ENCODE measurements at regions not wholly inside any gene's neighbourhood (a gene's known extent, or its start where the extent isn't known, plus 50 kb on each side); places are given as distances from the start of the nearest gene placed in this dataset.

DNA sequence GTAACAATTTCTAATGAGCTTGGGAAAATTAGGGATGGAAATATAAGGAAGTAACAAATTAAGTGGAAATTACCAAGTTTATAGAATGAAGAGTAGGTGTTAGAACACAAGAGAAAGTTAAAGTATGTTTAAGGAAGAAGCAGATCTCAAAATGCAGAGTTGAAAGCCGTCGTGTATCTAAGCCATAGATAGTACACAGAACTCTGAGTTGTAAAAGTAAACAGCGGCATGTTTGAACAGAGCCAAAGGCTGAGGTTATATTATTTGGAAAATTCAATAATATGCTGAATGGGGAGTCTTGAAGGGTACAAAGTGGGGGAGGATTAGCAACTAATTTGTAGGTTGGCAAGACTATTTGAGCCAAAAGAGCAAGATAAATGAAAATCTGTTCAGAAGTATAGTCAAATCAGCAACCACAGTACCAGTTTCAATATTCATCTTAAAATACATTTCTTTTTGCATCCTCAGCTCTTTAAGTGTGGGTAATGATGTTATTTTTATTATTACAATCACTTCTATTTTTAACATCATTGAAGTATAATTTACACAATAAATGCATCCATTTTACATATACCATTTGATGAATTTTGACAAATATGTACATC lies 594.8 kb upstream of the ANO3 start:
- Histone ChIP-seq H4K20me1 (ENCODE audit: control insufficient read depth, extremely low read depth, insufficient read depth, low read length) (no peaks in the 10 kb centered on the region), H3K27ac (ENCODE audit: insufficient read depth, low read length) (no peak overlapping the region), H3K4me3 (replicated peaks in 1 of 4; ENCODE audit: control extremely low read depth in 1 of 4, insufficient read depth in 1 of 4, low read depth in 3 of 4, low read length in 4 of 4) (no peak overlapping the region), H3K27me3 (ENCODE audit: control insufficient read depth, insufficient read depth, low read length) (no peaks in the 10 kb centered on the region), H3K9ac (ENCODE audit: insufficient read depth, low read length) (no peak overlapping the region), H3K4me2 (ENCODE audit: extremely low read depth, insufficient read depth, low read length) (no peak overlapping the region), H3K36me3 (ENCODE audit: control insufficient read depth, insufficient read depth, low read length) (no peaks in the 10 kb centered on the region), H3K4me1 (ENCODE audit: control insufficient read depth, extremely low read depth, insufficient read depth, low read length) (no peaks in the 10 kb centered on the region), H3K79me2 (ENCODE audit: control insufficient read depth, insufficient read depth, low read length) (no peaks in the 10 kb centered on the region), H2AFZ (ENCODE audit: low read length) (no peak overlapping the region), H3K9me3 (ENCODE audit: control insufficient read depth, insufficient read depth, low read depth, low read length) (no peaks in the 10 kb centered on the region)
- no peak for DNase-seq (ENCODE audit: low read depth in 2 of 2)
- TF ChIP-seq EZH2 (IDR thresholded peaks at IDR 0.05; ENCODE audit: low read length, missing control alignments): no peak
- TF ChIP-seq, protein P1, sequence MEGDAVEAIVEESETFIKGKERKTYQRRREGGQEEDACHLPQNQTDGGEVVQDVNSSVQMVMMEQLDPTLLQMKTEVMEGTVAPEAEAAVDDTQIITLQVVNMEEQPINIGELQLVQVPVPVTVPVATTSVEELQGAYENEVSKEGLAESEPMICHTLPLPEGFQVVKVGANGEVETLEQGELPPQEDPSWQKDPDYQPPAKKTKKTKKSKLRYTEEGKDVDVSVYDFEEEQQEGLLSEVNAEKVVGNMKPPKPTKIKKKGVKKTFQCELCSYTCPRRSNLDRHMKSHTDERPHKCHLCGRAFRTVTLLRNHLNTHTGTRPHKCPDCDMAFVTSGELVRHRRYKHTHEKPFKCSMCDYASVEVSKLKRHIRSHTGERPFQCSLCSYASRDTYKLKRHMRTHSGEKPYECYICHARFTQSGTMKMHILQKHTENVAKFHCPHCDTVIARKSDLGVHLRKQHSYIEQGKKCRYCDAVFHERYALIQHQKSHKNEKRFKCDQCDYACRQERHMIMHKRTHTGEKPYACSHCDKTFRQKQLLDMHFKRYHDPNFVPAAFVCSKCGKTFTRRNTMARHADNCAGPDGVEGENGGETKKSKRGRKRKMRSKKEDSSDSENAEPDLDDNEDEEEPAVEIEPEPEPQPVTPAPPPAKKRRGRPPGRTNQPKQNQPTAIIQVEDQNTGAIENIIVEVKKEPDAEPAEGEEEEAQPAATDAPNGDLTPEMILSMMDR (conservative IDR thresholded peaks at IDR 0.05 in 1 of 2, IDR thresholded peaks at IDR 0.05 in 1 of 2; ENCODE audit: low read depth in 1 of 2, low read length in 2 of 2): no peak

DNA sequence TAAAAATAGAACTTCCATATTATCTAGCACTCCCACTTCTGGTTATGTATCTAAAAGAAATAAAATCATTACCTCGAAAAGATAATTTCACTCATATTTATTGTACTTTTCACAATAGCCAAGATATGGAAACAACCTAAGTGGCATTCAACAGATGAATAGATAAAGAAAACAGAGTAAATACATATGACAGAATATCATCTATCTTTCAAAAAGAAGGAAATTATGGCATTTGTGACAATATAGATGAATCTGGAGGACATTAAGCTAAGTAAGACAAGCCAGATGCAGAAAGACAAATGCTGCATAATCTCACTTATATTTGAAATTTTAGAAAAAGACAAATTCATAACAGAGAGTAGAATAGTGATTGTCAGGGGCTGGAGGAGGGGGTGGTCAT lies 590.0 kb upstream of the ANO3 start:
- Histone ChIP-seq H3K4me1 (ENCODE audit: control insufficient read depth, extremely low read depth, insufficient read depth, low read length) (no peaks in the 10 kb centered on the region), H2AFZ (ENCODE audit: low read length) (no peak overlapping the region), H4K20me1 (ENCODE audit: control insufficient read depth, extremely low read depth, insufficient read depth, low read length) (no peaks in the 10 kb centered on the region), H3K9ac (ENCODE audit: insufficient read depth, low read length) (no peak overlapping the region), H3K36me3 (ENCODE audit: control insufficient read depth, insufficient read depth, low read length) (no peaks in the 10 kb centered on the region), H3K27me3 (ENCODE audit: control insufficient read depth, insufficient read depth, low read length) (no peaks in the 10 kb centered on the region), H3K4me2 (ENCODE audit: extremely low read depth, insufficient read depth, low read length) (no peak overlapping the region), H3K27ac (ENCODE audit: insufficient read depth, low read length) (no peak overlapping the region), H3K4me3 (replicated peaks in 1 of 4; ENCODE audit: control extremely low read depth in 1 of 4, insufficient read depth in 1 of 4, low read depth in 3 of 4, low read length in 4 of 4) (no peak overlapping the region), H3K9me3 (ENCODE audit: control insufficient read depth, insufficient read depth, low read depth, low read length) (no peaks in the 10 kb centered on the region), H3K79me2 (ENCODE audit: control insufficient read depth, insufficient read depth, low read length) (no peaks in the 10 kb centered on the region)
- no peak for DNase-seq (ENCODE audit: low read depth in 2 of 2)
- TF ChIP-seq, protein P1 (conservative IDR thresholded peaks at IDR 0.05 in 1 of 2, IDR thresholded peaks at IDR 0.05 in 1 of 2; ENCODE audit: low read depth in 1 of 2, low read length in 2 of 2): no peak
- no peak for TF ChIP-seq EZH2 (IDR thresholded peaks at IDR 0.05; ENCODE audit: low read length, missing control alignments)

DNA sequence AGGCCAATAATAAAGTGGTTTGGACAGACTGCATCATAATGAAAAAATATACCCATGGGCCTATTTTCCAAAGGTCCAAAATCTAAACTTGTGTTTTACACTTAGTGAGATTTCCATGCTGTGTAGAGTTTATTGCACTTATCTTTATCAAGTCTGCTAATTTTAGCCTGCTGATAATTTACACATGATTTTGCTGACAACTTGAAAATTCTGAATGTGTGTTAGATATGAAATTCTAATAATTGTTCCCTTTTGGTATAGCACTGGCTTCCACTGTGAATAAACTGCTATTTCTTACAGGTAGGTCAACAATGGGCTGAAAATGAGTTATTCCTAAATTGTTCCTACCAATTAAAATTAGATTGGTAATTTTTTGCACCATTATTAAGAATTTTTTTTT lies 589.1 kb upstream of the ANO3 start:
- Histone ChIP-seq H2AFZ (ENCODE audit: low read length) (no peak overlapping the region), H3K27me3 (ENCODE audit: control insufficient read depth, insufficient read depth, low read length) (no peaks in the 10 kb centered on the region), H3K4me1 (ENCODE audit: control insufficient read depth, extremely low read depth, insufficient read depth, low read length) (no peaks in the 10 kb centered on the region), H4K20me1 (ENCODE audit: control insufficient read depth, extremely low read depth, insufficient read depth, low read length) (no peaks in the 10 kb centered on the region), H3K9me3 (ENCODE audit: control insufficient read depth, insufficient read depth, low read depth, low read length) (no peaks in the 10 kb centered on the region), H3K27ac (ENCODE audit: insufficient read depth, low read length) (no peak overlapping the region), H3K4me2 (ENCODE audit: extremely low read depth, insufficient read depth, low read length) (no peak overlapping the region), H3K4me3 (replicated peaks in 1 of 4; ENCODE audit: control extremely low read depth in 1 of 4, insufficient read depth in 1 of 4, low read depth in 3 of 4, low read length in 4 of 4) (no peak overlapping the region), H3K9ac (ENCODE audit: insufficient read depth, low read length) (no peak overlapping the region), H3K36me3 (ENCODE audit: control insufficient read depth, insufficient read depth, low read length) (no peaks in the 10 kb centered on the region), H3K79me2 (ENCODE audit: control insufficient read depth, insufficient read depth, low read length) (no peaks in the 10 kb centered on the region)
- DNase-seq (ENCODE audit: low read depth in 2 of 2): no peak
- TF ChIP-seq, protein P1 (conservative IDR thresholded peaks at IDR 0.05 in 1 of 2, IDR thresholded peaks at IDR 0.05 in 1 of 2; ENCODE audit: low read depth in 1 of 2, low read length in 2 of 2): no peak
- TF ChIP-seq EZH2 (IDR thresholded peaks at IDR 0.05; ENCODE audit: low read length, missing control alignments): no peak

Measured in fibroblast of lung (primary cell).